ENCODE measurements at regions not wholly inside any gene's neighbourhood (a gene's known extent, or its start where the extent isn't known, plus 50 kb on each side); places are given as distances from the start of the nearest gene placed in this dataset.

DNA sequence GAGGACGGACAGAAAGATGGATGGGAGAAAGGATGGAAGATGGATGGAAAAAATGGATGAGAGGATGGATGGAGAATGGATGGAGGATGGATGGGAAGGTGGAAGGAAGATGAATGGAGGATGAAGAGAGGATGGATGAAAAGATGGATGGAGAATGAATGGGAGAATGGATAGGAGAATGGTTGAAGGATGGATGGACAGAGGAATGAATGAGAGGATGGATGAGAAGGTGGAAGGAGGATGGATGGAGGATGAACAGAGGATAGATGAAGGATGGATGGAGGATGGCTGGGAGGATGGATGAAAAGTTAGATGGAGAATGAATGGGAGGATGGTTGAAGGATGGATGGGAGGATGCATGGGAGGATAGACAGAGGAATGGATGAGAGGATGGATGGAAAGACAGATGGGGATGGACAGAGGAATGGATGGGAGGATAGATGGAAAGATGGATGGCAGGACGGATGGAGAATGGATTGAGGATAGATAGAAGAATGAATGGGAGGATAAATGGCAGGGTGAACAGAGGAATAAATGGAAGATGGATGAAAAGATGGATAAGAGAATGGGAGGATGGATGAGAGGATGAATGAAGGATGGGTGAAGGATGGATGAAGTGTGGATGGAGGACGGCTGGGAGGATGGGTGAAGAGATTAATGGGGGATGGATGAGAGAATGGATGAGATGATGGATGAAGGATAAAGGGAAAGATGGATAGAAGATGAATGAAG, 217.7 kb upstream of the IER5L start:
- DNase-seq = no peak

- DNase-seq = no peak
These were observed 216.8 kb upstream of the IER5L start for GRCh38 chr9:129394886-129395279.

GRCh38 chr9:129394061-129394885, 216.2 kb upstream of the IER5L start:
- DNase-seq = peak; percentile 4

- DNase-seq = no peak
These were observed 215.0 kb upstream of the IER5L start for GRCh38 chr9:129393064-129393463.

- DNase-seq = no peak
These were observed 214.1 kb upstream of the IER5L start for GRCh38 chr9:129392093-129392541.

DNA sequence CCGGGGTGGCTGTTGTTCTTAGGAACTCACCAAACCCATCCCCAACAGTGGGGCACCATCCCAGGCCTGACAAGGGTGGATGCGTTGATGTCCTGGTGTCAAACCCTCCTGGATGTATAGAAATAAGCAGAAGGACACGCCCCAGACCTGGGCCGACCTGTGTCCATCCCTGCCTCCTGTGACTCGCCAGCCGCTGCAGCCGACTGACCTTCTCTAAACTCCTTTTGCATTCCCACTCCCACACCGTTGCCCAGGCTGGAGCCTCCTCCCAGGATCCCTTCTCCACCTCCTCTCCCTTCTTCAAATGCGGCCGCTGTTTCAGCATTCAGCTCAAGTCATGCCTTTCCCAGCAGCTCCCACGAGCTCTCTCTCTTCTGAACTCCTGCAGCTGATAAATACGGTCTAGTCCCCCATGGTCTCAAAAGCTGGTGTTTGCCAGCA, 213.2 kb upstream of the IER5L start:
- no peak for DNase-seq

GRCh38 chr9:129390541-129390940, 212.5 kb upstream of the IER5L start:
- DNase-seq = no peak

- no peak for DNase-seq
These were observed 209.8 kb upstream of the IER5L start for GRCh38 chr9:129387822-129388221.

- DNase-seq = no peak
These were observed 208.7 kb upstream of the IER5L start for GRCh38 chr9:129386812-129387177.

DNA sequence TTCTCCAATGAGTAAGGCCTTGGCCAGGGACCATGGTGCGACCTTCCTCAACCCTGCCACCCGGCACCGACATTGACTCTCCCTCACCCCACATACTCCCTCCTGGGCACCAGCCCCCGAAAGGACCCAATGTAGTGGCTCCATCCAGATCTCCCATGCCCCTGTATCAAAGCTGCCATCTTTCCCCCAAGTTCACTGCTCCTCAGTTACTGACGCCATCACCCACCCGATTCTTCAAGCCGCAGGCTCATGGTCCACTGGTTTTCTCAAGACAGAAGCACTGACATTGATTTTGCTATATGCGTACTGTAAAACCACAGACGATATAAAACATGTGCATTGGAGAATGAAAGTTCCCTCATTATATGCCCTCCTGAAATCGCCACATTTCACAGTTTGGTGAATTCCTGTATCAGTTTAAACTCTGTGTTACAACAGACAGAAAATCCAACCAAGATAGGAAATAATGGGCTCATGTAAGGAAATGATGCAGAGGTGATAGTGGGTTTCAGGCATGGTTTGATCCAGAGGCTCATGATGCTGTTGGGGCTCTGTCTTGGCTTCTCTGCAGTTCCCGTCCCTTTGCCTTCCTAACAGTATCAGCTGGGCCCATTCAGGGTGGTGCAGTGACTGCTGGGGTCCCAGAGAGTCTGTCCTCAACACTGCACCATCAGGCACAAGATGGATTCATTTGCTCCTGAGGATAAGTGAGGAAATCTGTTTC, 207.3 kb upstream of the IER5L start:
- no peak for DNase-seq

- no peak for DNase-seq
These were observed 206.6 kb upstream of the IER5L start for GRCh38 chr9:129384491-129385210.

GRCh38 chr9:129383561-129384490, 205.8 kb upstream of the IER5L start:
- no peak for DNase-seq

GRCh38 chr9:129383019-129383560, 205.0 kb upstream of the IER5L start:
- peak; percentile 42 for DNase-seq

DNA sequence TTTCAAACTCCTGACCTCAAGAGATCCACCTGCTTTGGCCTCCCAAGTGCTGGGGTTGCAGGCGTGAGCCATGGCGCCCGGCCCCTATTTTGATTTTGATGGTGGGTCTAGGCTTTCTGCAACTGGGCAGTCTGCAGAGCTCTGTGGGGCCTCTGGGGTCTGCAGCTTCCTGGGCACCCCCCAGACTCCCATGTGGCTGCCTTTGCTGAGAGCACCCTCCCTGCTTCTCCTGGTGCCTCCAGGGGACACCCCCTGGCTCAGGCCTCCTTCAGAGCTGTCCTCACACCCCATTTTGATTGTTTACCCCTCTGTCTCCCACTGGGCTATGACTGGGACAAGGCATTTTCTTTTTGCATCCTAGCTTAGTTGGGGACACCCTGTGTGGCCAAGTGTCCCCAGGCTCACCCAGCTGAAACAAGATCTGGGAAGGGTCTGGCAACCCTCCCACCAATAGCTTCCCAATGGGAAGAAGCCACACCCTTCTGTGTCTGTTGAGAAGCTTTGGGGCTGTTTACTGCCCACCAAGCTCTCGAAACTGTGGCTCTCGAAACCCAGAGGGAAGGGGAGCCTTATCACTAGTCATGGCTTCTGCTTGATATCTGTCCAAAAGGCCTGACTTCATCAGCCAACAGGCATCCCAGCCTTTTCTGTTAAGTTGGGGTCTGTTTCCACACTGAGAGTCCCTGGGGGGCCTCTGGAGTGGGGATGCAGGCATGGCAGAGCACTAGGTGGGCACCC, 204.4 kb upstream of the IER5L start:
- DNase-seq = no peak

- DNase-seq = no peak
These were observed 203.5 kb upstream of the IER5L start for GRCh38 chr9:129381481-129381957.

DNA sequence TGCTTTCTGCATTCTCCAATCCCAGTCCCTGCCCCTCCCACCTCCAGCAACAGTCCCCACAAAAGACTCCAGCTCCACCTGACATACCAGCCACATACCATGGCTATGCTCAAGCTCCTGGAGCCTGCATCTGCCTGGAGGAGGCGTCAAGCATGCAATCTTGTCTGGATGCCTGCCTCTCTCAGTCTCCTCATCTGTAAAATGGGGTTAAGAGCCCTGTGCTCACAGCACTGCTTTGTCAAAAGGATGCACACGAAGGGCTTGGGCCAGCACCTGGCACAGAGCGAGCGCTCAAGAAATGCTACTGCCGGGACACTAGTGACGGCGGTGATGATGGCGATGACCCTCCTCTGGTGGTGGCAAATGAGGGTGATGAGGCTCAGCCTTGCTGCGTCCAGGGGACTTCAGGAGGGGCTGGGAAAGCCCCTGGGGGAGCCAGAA, 202.9 kb upstream of the IER5L start:
- DNase-seq = no peak

GRCh38 chr9:129379886-129380285, 201.8 kb upstream of the IER5L start:
- no peak for DNase-seq

DNA sequence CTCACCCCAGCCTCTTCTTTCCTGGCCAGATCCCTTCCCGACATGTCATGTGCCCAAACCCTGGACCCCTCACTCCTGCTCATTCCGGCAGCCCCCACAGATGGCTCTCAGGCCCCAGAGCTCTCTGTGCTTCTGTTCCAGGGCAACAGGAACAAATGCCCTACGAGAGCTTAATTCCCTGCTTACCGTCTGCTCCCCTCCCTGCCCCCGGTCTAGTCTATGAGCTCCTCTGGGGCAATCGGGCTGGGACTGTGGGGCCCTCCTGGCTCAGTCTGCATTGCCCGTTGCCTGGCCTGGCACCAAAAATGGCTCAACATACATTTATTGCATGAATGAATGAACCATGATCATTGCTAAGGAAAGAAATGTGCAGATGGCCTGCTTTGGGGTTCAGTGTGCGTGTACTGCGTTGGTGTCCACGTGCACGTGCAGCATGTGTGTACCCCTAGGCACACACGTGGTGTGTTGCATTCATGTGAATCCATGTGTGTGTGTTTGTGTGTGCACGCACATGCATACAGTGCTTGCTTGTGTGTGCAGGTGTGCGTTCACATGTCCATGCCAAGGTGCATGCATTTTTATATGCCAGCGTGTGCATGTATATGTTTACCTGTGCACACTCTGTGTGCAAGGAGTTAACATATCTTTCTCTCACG, 201.2 kb upstream of the IER5L start:
- DNase-seq = no peak

DNA sequence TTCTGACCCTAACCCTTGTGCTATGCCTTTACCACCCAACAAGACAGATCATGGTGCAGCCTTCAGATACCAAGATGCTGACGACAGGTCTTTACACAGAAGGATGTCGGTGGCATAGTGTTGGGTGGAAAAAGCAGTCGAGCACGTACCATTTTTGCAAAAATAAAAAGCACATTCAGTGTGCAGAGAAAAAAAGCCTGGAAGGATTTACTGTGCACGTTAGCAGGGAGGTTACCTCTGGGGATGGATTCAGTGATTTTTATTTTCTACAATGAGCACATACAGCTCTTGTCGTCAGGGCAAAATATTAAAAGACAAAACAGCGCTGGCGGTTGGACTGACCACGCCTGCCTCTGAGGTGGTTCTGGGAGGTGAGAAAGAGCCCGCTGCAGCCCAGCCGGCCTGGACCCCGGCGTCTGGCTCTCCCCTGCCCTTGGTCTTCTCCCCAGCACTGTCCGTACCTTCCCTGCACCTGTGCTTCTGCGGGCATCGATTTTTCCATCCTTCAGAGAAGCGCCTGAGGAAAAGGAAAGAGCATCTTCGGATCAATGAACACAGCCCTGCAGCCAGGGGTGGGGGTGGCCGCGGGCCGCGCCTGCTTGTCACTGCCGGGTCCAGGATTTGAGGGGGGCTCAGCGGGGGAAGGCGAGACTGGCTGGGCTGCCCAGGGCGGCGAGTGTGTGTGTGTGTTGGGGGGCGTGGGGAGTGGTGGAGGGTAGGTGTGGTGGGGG, 200.0 kb upstream of the IER5L start:
- no peak for DNase-seq
